GM21717 (cell line): ENCODE measurements at regions not wholly inside any gene's neighbourhood (a gene's known extent, or its start where the extent isn't known, plus 50 kb on each side); places are given as distances from the start of the nearest gene placed in this dataset.

Experiments
- ATAC-seq: cut with Tn5 transposase; IDR thresholded peaks from one replicate; pipeline ENCODE4 v1.9.1; 2021; ENCODE audit warnings: mild to moderate bottlenecking, moderate library complexity; ENCODE audit not compliant: unreplicated experiment

DNA sequence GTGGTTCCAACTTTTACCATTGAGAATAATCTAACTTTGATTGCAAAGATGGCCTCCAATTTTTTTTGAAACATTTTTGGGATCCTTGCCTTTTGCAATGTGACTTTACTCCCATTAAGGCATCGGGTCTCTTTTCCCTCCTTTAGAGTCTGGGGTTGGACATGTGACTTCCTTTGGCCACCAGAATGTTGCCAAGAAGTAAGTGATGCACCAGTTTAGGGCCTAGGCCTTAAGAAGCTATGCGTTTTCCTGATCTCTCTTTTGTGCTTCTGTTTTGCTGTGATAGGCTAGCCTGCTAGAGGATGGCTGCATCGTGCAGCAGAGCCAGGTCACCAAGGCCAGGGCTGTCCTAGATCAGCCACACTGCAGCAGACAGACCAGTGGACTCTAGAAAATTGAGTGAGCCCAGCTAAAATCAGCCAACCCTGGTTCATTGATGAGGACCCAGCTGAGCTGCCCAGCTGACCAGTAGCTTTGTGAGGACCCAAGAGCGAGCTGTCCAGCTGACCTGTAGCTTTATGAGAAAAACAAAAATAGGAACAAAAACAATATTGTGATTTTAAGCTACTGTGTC is 594.0 kb upstream of the JAG1 start:
- ATAC-seq = no peak

DNA sequence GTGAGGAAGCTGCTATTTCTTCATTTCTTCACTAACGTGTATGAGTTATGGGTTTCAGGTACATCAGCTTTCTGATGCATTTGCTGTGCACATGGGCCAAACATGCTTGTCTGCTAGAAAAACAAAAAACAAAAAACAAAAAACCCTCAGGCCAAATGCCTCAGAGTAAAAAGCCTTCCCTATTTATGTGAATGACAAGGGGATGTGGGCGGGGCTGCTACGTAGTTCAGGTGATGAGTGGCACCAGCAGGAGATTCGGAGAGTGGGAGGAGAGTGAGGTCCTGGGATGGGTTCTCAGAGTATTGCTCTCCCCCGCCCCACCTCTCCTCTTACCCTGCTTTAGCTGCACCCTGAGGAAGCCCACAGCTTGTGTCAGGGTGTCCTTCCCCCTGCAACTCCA is 596.8 kb upstream of the JAG1 start:
- no peak for ATAC-seq

- no peak for ATAC-seq
These were observed 597.5 kb upstream of the JAG1 start for GRCh38 chr20:11271319-11271718.

DNA sequence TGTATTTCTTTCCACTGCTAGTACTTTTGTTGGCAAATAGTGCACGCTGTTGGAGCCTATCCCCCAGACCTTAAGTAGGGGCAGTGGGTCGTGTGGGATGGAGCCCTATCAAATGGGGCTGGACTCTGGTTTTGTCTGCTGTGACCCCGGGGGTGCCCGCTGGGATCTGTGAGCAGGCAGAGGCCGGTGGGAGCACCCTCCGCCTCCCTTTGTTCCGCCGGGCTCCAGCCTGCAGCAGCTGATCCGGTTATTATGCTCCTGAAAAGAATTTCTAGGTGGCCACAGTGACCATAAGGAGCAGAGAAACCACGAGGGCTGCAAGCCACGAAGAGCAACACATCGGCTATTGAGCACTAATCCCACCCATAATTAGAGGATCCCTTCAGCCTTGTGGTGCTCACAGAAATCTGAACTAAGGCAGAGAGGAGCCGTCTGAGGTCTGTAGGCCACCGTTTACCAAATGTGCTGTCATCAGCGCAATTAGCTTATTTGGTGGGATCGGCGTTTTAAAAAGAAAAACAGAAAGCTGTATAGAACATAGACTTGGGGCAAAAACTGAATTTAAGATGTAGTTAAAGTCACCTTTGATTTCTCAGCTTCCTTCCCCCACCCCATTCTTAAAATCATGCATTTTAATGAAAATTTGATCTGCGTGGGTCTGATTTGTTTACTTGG is 598.3 kb upstream of the JAG1 start:
- ATAC-seq = no peak

GRCh38 chr20:11274141-11274594 is 600.4 kb upstream of the JAG1 start:
- ATAC-seq = no peak

GRCh38 chr20:11275740-11276139 is 601.9 kb upstream of the JAG1 start:
- no peak for ATAC-seq

GRCh38 chr20:11277170-11277569 is 603.4 kb upstream of the JAG1 start:
- no peak for ATAC-seq

DNA sequence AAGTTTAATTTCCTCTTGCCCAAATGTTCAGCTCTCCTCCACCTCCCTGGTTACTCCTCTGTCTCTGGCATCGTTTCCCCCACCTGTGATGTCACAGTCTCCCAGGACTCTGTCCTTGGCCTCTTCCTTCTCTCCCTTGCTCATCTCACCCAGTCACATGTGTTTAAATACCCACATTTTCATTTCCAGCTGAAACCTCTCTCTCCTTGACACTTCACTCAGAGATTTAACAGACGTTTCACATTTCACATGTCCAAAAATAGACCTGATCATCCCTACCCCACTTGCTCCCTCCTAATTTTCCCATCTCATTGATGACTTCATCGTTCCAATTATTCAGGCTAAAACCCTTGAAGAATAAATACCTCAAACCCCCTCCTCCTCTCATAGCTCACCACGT is 604.1 kb upstream of the JAG1 start:
- no peak for ATAC-seq

DNA sequence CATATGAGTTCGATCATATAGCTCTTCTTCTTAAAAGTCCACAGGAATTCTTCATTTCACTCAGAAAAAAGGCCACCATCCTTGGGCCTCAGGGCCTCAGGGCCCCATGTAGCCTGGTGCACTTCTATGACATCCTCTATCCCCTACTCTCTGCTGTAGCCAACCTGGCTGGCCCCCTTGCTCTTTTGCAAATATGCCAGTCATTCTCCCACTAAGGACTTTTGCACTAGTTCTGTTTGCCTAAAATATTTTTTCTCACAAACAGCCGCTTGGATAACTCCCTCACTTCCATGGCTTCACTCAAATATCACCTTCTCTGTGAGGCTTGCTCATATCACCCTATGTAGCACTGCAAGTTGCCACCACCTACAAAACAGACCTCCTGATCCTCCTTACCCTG is 604.7 kb upstream of the JAG1 start:
- ATAC-seq = no peak

DNA sequence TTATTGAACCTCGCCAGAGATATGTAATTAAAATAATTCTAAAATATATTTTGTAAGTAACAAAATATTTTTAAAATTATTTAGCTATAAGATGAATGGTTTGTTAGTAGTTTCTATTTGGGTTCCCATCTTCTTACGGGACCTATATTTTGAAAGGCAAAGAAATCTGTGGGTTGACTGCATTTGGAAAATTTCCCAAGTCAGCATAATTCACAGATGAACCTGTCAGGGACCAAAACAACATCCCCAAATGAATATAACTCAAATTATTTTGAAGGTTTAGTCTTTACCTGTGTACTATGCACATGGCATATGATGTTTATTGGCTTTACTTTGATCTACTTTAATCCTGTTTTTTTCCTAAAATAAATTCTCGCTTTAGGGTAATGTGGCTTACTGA is 607.4 kb upstream of the JAG1 start:
- no peak for ATAC-seq

- no peak for ATAC-seq
These were observed 608.0 kb upstream of the JAG1 start for GRCh38 chr20:11281768-11282167.

GRCh38 chr20:11287126-11287525 is 613.3 kb upstream of the JAG1 start:
- ATAC-seq = no peak

- no peak for ATAC-seq
These were observed 621.5 kb upstream of the BTBD3 start for GRCh38 chr20:11296221-11296620.

DNA sequence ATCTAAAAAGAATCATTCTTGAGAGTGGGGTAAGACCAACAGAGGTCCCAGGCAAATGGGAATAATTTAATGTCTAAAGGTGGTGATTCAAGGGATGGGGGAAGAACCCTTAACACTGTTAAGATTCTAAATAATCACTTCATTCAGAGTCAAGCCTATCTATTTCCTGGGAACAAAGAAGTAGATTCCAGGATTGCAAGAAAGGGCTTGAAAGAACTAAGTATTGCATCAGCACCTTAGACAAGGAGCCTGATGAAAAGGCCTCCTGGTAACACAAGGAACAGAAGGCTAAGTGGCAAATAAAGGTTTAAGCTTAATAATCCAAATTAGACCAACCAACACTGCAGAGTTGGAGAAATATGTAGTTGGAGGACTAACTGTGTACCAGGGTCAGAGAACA is 620.7 kb upstream of the BTBD3 start:
- ATAC-seq = no peak

GRCh38 chr20:11301699-11302098 is 616.0 kb upstream of the BTBD3 start:
- no peak for ATAC-seq

DNA sequence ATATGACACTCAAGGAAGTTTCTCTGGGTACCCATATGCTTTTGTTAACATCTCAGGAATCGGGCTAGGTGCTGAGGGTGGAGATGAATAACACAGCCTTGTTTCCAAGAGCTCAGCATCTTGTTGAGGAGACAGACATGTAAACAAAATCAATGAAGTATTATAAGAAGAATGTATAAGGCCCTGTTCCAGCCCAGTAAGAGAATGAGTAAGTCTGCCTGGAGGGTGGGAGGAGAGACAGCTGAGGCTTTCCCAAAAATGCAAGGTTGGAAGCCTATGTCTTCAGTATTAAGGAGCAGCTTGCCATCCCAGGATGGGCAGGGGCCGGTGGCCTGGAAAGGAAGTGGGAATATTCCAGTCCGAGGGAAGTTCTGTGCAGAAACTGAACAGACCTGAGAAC is 615.3 kb upstream of the BTBD3 start:
- ATAC-seq = no peak

DNA sequence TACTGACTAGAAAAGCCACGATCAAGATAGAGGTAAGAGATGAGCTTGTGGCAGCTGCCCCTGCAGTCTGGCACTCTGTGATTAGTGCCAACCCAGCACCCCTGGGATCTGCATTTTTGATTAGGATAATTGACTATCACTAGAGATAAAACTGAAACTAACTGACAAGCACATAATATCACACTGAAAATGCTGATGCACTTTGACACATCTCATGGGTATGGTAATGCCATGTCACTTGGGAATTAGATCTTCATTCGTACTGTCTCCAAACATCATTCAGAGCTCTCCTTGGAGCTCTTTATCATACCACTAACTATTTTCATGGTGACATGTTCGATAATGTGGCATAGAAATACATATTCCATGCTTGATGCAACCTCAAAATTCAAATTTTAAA is 612.9 kb upstream of the BTBD3 start:
- ATAC-seq = no peak

- no peak for ATAC-seq
These were observed 612.3 kb upstream of the BTBD3 start for GRCh38 chr20:11305406-11305805.

- ATAC-seq = no peak
These were observed 606.0 kb upstream of the BTBD3 start for GRCh38 chr20:11311659-11312224.

- ATAC-seq = no peak
These were observed 602.2 kb upstream of the BTBD3 start for GRCh38 chr20:11315525-11315924.

- ATAC-seq = no peak
These were observed 601.4 kb upstream of the BTBD3 start for GRCh38 chr20:11316244-11316643.

- no peak for ATAC-seq
These were observed 597.7 kb upstream of the BTBD3 start for GRCh38 chr20:11320033-11320432.

DNA sequence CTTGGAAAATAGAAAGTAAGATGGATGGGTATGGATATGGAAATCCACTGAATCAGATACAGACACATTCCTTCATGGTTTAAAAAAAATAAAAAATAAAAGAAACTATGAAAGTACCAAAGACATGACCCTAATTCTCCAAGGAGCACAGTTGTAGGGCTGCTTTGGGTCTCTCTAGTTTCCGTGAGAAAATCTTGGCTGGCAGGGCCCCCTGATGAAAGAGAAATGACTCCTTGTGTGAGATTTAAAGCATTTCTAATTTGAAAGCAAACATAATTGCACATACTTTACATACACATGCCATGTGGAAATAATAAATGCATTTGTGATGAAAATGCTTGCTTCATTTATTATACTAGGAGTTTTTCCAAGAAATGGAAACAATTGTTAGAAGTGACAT is 593.9 kb upstream of the BTBD3 start:
- ATAC-seq = no peak
